ENCODE measurements at regions not wholly inside any gene's neighbourhood (a gene's known extent, or its start where the extent isn't known, plus 50 kb on each side); places are given as distances from the start of the nearest gene placed in this dataset.

GRCh38 chr20:12617076-12617475, 391.7 kb upstream of the SPTLC3 start:
- no peak overlapping the region for H3K4me3 ChIP-seq (ENCODE audit: low read depth, low read length)
- H3K36me3 ChIP-seq (ENCODE audit: control insufficient read depth, insufficient read depth, low read length): no peaks in the 10 kb centered on the region
- TF ChIP-seq CTCF (IDR thresholded peaks at IDR 0.05; ENCODE audit: insufficient read depth, low read length, poor library complexity, severe bottlenecking): no peak
- DNase-seq (ENCODE audit: low read depth): no peak
- H3K27me3 ChIP-seq (ENCODE audit: control insufficient read depth, insufficient read depth, low read length): no peaks in the 10 kb centered on the region

DNA sequence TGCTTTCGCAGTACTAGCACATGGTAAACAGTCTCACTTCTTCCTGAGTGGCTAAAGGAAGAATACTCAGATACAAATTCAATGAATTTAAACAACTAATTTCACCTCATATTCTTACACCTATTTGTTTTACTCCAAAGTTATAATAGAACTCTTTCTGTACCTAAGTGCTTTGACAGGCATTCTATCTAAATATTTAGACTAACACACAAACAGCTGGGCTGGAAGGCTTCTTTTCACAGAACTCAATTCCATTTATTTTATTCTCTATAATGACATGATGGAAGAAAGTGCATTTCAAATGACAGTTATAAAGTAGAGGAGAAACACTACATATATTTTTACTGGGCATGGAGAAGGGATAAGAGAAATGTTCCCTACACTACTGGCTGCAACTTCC, 384.9 kb upstream of the SPTLC3 start:
- no peaks in the 10 kb centered on the region for H3K36me3 ChIP-seq (ENCODE audit: control insufficient read depth, insufficient read depth, low read length)
- no peak for TF ChIP-seq CTCF (IDR thresholded peaks at IDR 0.05; ENCODE audit: insufficient read depth, low read length, poor library complexity, severe bottlenecking)
- no peak overlapping the region for H3K4me3 ChIP-seq (ENCODE audit: low read depth, low read length)
- DNase-seq (ENCODE audit: low read depth): no peak
- no peaks in the 10 kb centered on the region for H3K27me3 ChIP-seq (ENCODE audit: control insufficient read depth, insufficient read depth, low read length)

- no peak for DNase-seq (ENCODE audit: low read depth)
- no peak overlapping the region for H3K4me3 ChIP-seq (ENCODE audit: low read depth, low read length)
- TF ChIP-seq CTCF (IDR thresholded peaks at IDR 0.05; ENCODE audit: insufficient read depth, low read length, poor library complexity, severe bottlenecking): no peak
- no peaks in the 10 kb centered on the region for H3K36me3 ChIP-seq (ENCODE audit: control insufficient read depth, insufficient read depth, low read length)
- H3K27me3 ChIP-seq (ENCODE audit: control insufficient read depth, insufficient read depth, low read length): no peaks in the 10 kb centered on the region
Measured at GRCh38 chr20:12627485-12627884, 381.3 kb upstream of the SPTLC3 start.

- Histone ChIP-seq H3K4me3 (ENCODE audit: low read depth, low read length) (no peak overlapping the region), H3K36me3 (ENCODE audit: control insufficient read depth, insufficient read depth, low read length) (no peaks in the 10 kb centered on the region), H3K27me3 (ENCODE audit: control insufficient read depth, insufficient read depth, low read length) (no peaks in the 10 kb centered on the region)
- DNase-seq (ENCODE audit: low read depth): no peak
- no peak for TF ChIP-seq CTCF (IDR thresholded peaks at IDR 0.05; ENCODE audit: insufficient read depth, low read length, poor library complexity, severe bottlenecking)
Measured at GRCh38 chr20:12638633-12639312, 370.0 kb upstream of the SPTLC3 start.

DNA sequence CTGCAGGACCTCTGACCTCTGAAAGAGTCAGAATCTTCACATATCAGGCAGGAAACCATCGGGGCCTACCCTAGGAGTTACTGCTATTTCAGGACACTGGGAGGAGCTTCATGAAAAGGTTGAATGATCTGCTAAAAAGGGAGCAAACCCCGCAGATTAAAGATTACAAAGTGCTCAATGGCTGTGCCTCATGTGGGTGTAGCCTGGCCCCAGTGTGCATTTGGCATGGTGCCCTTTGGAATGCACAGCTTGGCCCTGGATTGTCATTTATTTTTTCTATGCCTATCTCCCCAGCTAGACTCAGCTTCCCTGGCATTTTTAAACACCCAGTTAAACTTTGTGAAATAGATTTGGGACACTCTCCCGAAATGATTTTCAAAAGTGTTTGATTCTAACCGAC, 368.5 kb upstream of the SPTLC3 start:
- no peak for DNase-seq (ENCODE audit: low read depth)
- Histone ChIP-seq H3K27me3 (ENCODE audit: control insufficient read depth, insufficient read depth, low read length) (no peaks in the 10 kb centered on the region), H3K4me3 (ENCODE audit: low read depth, low read length) (no peak overlapping the region), H3K36me3 (ENCODE audit: control insufficient read depth, insufficient read depth, low read length) (no peaks in the 10 kb centered on the region)
- TF ChIP-seq CTCF (IDR thresholded peaks at IDR 0.05; ENCODE audit: insufficient read depth, low read length, poor library complexity, severe bottlenecking): no peak

DNA sequence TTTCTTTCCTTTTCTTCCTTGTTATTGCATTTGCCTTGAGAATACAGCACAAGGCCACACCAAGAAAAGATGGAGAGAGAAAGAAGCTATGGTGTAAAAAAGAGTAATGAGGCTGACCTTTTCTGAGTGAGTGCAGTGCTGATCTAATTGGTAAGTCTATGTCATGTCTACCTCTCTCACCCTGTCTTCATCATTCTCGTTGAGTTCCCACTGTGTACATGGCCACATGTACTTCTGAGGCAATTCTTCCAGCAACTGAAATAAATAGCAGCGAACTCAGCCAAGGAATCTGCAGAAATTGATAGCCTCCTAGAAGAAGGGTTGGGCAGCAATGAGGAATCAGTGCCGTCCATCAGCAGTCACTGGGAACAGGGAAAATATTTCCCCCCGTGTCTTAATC, 367.2 kb upstream of the SPTLC3 start:
- TF ChIP-seq CTCF (IDR thresholded peaks at IDR 0.05; ENCODE audit: insufficient read depth, low read length, poor library complexity, severe bottlenecking): no peak
- Histone ChIP-seq H3K27me3 (ENCODE audit: control insufficient read depth, insufficient read depth, low read length) (no peaks in the 10 kb centered on the region), H3K4me3 (ENCODE audit: low read depth, low read length) (no peak overlapping the region)

More for the DNA sequence above, 367.2 kb upstream of the SPTLC3 start:
- H3K36me3 ChIP-seq (ENCODE audit: control insufficient read depth, insufficient read depth, low read length): no peaks in the 10 kb centered on the region
- no peak for DNase-seq (ENCODE audit: low read depth)
